HG02610 (cell line): ENCODE measurements at regions not wholly inside any gene's neighbourhood (a gene's known extent, or its start where the extent isn't known, plus 50 kb on each side); places are given as distances from the start of the nearest gene placed in this dataset.
A peak's percentile ranks its signal among the peaks of the same experiment; 100 is the strongest.

ENCODE experiments used
- ATAC-seq: cut with Tn5 transposase; IDR thresholded peaks from one replicate; pipeline ENCODE4 v1.9.1; 2021; ENCODE audit warnings: mild to moderate bottlenecking, moderate library complexity; ENCODE audit not compliant: unreplicated experiment

DNA sequence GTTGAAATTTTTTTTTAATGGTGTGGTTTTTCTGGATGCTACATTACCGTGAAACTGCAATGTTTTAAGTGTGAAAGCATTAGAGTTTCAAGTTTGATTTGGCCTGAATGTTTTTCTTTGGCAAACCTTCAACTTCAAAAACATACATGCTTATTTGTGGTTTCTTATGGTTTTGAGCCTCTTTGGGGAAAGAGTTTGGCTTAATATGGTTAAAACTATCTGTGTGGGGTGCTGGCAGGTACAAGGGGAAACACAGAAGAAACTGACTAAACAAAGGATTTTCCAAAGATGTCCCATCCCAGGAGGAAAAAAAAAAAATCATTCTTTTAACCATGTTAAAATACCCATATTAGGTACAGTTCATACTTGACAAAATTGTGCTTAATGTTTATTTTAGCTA, 121.1 kb downstream of the HGF start:
- ATAC-seq: no peak

DNA sequence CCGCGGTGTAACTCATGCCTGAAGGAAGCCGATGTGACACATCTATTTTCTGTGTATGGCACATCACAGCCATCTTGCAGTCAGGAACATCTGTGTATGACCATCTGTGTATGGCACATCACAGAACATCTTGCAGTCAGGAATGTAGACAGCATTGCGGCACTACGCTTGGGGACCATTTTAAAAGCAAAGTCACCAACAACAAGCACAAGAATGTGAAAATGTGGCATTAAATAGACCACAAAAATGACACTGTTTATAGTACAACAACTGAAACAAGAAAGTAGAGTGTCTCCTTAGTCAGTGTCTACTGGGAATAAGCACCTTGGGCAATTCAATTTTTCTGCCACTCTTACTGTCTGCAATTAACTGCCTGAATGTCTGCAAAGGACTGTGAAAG, 124.4 kb downstream of the HGF start:
- ATAC-seq: no peak

DNA sequence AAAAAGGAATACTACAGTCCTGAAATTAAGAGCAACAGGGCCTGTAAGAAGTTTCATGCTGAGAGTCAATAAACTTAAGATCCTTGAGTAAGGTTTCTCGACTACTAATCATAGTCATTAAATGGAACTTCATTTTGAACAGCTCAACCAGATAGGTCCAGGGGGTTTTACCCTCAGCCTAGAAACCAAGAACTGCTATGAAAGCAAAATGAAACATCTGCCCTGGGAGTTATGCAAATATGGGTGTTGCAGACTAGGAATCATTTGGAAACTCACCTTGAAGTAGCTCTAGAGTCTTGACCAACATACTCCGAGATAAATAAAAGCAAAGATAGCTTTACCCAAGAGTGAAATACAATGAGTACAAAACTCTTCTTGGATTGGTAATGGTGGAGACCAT, 128.0 kb downstream of the HGF start:
- peak; percentile 89 for ATAC-seq

DNA sequence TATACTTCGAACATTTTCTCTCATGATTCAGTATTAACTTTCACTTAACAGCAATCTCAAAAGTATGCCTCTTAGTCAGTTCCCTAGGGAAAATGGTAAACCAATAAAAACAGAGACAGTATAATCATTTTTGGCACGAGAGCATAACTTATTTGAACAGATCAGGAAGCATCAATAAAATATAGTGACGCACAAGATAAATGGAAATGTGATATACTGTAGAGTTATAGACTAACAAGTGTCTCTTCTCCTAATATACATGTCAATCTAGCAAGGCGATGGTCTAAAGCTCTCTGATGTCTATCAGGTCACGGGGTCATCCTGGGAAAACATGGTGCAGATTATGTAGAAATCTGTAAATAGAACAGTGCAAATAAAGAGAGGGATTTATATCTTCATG, 131.6 kb downstream of the HGF start:
- no peak for ATAC-seq

DNA sequence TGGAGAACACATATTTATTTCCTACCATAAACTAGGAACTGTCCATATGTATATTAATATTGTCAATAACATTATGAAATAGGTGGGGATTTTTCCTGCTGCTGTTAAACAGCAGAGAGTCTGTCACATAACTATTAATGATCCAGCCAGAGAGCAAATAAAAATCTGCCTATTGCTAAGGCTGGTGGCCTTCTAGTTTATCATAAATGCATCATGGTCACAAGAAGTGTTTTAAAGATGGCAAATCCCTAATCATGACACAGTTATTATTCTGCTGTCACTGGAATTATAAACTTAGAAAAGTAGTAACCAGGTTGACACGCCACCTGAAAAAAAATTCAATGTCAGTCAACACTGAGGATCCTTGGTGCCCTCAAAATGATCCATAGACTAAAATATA, 132.3 kb downstream of the HGF start:
- no peak for ATAC-seq

DNA sequence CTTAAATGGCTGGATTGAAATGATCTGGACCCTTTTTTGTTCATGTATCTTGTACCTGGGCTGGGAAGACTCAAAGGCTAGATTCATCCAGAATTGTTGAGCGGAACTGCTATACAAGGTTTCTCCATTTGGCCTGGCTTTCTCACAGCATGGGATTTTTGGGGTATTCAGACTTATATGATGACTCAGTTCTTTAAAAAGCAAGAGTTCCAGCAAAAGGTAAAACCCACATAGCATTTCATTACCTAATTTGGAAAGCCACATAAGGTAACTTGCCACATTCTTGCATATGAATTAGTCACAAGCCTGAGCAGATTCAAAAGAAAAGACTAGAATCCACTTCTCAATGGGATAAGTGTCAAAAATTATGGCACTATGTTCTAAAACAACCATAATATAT, 137.4 kb downstream of the HGF start:
- ATAC-seq: peak; percentile 74

DNA sequence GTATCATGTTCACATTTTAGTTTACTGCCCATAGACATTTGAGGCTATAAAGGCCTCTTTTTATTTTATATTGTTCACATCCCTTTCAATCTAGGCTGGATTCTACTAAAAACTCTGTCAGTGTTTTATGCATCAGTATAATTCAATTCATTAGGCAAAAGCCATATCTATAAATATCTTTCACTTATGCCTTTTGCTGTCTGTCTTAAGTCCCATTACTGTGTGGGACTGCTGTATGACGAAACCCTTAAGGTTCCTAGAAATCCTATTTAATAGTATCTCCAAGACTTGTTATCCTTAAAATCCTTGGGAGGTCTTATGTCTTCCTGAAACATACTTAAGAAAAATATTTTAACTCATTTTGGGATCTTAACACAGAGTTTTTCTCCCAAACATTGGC, 139.2 kb downstream of the HGF start:
- ATAC-seq: no peak

DNA sequence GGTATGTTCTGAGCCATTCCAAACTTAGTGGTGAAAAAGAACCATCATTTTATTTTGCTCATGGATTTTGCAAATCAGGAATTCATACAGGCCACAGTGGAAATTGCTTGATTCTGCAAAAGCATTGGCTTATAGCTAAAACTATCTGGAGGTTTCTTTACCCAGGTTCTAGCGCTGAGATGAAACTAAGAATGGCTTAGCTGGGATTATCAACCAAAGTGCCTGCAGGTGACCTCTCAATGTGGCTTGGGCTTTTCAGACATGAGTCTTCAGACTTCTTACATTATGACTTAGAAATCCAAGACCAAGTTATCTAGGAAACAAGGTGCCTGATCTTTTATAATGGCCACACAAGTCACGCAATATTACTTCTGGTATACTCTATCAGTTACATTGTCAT, 140.1 kb downstream of the HGF start:
- no peak for ATAC-seq

DNA sequence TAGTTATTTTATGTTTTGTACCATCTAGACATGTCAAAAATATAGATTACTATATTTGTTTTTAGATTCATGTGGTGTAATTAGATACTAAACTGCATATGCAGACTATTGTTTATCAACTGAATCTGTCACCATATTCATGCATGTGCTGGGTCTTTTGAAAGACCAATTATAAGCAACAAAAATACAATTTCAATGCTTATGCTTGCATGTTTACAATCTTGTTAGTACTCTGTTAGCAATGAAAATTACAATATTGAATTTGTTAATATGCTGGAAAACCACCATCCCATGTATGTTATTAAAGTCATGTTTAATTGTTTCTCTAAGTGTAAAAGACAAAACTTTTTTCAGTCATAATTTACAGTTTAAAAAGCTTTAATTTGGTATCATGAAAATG, 140.9 kb downstream of the HGF start:
- ATAC-seq: no peak

DNA sequence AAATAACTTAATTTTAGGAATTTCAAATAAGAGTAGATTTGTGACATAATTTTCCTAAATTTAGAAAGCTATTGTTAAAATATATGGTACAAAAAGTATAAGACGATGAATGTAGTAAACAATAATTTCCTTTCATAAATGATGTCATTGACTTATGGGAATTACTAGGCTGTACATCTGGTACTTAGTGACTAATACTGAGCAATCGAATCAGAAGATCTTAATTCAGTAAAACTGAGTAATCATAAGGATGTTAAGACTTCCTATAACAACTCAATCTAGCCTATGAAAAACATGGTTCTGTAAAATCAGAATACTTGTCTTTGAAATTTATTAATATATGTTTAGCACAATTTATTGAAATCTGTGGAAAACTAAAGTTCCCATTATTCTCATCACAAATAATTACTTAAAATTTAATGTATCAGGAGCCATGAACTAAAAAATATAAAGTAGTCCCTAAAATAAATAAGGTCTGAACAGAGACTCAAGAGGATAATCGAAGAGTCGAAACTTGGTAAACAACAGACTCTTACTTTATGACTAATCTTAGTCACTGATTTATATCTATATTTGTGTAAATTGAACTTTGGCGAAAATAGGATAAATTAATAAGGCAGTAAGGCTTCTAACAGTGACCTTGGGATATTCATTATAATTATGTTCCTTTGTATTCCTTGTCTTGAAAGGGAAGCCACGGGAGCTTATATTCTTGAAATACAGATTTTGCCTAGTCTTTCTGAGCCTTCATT, 142.1 kb downstream of the HGF start:
- ATAC-seq: no peak

DNA sequence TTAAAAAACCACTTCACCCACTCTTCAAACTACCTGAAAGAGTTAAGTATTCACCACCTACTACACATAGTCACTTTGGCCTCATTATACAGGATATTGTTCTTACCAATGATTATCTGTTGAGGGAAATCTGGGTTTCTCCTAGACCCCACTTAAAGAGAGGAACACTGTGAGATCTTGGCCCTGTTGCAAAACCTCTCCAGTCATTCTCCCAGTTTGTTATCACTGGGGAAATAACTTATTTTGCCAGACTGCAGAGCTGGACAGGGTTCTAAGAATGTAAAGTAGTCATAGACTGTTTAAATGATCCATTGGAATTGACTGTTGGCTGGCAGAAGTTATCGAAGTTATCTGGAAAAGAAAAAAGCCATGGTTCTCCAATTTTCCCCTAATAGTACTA, 143.8 kb downstream of the HGF start:
- ATAC-seq: no peak

DNA sequence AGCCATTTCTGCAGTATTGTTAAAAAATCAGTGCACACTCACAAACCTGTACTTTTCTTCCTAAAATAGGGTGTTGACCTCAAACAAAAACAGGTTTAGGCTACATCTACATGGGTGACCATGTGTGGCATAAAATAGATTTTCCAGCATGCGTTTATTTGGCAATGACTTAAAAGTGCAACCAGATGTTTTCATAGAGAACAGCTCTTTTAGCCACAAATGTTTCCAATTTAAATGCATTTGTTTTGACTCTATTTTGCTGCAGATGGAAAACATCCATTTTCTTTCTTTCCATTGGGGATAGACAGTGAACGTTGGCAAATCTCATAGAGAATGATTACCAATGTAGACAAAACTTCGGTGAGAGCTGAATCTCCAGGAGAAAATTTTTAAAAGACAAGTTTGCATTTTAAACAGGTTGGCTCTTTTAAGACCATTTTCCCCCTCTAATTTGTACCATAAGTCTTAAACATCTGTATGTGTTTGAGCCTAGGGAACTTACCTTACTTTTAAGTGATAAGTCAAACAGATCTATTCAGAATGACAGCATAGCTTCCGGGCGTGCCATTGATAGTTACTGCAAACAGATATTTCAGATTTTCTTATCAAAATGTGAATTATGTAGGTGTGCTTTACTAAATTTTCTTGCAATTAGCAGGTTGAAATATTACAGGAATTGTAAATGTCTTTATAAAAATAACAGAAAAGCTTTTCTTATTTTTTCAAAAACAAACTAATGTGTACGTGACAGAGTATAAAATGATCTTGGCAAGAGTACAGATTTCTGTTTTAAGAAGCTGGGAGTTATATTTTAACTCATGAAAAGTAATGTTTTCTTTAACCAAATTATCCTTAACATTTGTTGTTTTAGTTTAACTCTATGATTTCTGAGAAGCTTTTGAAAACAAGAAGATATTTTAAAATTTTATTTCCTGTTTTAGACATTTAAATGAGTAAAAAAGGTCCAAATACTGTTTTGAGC, 144.9 kb downstream of the HGF start:
- no peak for ATAC-seq

DNA sequence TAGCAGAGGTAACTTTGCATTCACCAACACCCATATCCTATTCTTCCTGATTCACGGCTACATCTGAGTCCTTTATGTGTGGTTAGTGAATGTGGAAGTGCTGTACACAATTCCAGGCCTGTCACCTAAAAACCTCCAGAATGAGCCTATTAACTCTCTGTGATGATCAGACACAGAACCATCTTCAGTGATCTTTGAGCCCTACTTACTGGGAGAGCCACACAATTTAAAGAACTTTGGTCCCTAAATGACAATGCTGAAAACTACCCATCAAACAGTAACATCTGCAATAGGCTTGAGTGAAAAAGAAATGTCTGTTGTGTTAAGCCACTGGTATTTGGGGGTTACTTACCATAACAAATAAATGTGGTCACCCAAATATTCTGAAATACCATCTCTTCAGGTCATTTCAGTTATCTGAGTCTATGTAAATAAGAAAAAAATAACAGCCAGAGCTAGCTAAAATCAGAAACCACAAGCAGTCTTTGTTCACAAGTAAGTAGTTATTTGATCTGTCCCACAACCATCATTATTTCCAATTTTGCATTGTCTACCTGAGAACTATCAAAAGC, 145.7 kb downstream of the HGF start:
- no peak for ATAC-seq

DNA sequence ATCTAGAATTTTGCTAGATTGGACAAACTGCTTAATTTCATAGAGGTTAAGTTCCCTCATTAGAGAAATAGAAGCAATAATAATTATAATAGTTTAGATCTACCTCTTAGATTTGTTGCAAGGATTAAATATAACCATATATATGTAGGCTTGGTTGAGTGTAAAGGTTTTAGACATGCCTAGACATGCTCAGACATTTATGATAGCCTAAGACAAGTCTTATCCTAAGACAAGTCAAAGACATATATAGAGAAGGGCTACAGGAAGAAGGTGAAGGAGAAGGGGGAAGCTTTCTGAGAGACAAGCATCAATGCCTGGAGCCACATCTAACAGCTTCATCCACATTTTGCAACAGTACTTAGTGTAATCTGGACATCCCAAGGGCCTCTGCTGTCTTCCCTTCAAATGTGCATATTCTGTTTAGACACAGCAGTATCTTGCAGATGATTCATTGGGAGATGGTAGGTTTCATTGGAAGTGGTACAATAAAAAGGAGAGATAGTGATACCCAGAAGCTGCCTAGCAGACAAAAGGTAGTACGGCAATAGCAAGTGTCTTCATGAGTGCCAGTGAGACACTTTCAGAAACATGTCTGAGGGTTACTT, 146.5 kb downstream of the HGF start:
- ATAC-seq: no peak

DNA sequence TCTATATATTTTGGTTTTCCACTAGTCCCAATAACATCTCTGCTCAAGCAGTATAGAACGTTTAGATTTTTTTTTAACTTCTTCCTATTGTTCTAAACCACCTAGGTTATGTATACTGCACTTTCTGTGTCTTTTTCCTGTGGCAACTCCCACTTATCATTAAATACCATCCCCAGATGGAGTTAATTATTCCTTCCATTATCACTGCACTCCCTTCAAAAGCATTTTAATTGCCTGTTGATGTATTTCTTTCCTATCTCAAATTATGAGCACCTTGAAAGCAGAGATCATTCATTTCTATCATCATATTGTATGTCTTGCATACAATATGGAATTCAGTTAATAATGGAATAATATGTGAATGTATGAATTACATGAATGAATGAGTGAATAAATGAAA, 148.0 kb downstream of the HGF start:
- ATAC-seq: no peak

DNA sequence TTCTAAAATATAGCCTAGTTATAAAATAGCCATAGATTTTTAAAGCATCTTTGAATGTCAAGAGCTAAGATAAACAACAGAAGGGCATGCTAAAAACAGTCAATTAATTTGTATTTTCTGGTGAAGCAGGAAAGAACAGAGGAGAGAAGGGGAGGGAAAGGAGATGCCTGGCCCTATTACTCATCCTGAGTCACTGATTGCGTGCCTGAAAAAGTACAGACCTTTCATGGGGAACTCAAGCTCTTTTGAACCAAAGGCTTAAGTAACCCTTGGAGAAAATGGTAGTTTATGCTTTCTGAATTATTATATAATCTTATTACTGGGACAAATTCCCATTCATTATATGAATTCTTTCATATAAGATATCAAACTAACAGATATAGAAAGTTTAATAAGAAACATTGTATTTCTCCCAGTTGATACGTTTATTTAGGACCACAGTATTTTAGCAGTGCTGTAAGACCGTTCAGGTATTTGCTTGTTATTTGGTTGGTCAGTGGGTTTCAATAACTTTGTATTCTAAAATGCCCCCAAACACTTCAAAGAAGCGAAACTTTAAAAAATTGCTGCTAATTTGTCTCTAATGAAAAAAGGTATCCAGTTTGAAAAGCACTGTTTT, 151.3 kb downstream of the HGF start:
- no peak for ATAC-seq

DNA sequence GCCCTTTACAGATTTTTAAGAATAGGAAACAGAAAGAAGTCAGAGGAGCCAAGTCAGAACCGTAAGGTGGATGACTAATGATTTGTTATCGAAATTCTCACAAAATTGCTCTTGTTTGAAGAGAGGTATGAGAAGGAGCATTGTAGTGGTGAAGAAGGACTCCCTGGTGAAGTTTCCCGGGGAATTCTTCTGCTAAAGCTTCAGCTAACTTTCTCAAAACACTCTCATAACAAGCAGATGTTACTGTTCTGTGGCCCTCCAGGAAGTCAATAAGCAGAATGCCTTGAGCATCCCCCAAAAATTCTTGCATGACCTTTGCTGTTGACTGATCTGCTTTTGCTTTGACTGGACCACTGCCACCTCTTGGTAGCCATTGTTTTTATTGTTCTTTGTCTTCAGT, 152.9 kb downstream of the HGF start:
- peak; percentile 87 for ATAC-seq

DNA sequence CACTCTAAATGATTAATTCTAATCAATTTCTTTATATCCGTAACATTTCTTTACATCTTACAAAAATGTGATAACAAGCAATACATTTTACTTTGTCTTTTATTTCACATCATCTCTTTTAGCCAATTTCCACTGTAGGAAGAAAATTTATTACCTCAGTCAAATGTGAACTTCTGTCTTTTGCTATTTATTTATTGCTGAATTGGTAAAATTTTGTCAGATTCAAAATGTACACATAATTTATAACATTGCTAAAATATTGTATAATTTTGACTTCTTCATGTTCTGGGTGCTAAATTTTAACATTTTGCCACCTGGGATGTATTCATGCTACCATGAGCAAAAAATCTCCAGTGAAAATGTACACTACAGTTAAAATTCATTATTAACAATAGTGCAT, 158.0 kb downstream of the HGF start:
- ATAC-seq: no peak

DNA sequence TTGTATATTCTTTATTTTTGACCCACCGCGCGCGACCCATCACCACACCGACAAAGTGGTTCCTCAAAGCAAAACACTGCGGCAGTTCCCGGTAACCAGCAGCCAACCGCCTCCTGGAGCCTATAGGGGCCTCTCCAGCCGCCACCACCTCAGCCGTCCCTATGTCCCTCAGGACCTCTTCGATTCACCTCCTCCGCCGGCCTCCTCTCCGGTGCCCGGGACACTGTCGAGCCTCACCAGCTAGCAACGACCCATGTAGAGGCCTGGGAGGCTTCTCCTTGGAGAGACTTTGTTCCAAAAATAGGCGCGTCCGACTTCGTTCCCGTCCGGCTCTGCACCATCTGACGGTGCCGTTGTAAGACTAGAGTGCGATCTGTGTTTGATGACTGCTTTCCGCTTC, 158.8 kb downstream of the HGF start:
- ATAC-seq: no peak

DNA sequence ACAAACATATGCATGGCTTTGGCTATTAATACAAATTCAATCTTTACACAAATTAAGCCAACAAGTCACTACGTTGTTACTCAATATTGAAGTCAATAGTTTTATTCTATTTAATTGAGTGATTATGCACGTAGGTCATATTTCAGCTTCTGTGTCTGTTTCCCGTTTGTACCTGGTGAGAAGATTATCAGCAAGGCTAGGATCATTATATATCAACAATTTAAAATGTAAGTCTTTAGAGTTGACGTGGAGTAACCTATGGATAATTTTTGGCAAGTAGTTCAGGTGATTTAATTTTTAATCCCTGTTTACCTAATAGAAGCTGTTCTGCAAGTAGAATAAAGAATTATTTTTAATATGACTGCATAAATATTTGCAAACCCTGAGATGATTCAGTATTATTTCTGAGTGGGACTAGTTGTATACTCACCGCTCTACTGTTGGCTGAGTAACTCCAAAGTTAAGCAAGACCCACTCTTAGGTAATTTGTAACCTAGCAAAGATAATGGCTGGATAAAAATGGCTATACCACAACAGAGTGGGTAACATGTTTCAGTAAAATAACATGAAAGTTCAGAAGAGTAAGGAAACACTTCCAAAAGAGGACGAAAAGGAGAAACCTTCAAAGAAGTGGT, 161.0 kb downstream of the HGF start:
- ATAC-seq: no peak

DNA sequence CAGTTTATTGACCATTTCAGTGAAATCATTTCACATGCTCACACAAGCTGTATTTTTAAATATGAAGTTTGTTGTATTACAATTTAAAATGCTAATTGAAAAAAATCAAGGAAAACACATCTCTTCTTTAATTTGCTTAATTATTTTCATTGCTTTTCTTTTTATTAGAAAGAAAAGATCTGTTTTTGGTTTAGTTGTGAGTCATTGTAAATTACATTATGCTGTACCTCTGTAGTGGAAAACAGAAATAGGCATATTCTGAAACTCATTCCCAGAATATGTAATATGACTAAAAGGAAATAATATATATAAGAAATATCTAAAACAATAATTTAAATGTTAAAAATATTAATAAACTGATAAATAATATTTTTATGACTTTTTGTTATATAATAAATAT, 161.9 kb downstream of the HGF start:
- no peak for ATAC-seq
